HFF-Myc (cell line): ENCODE measurements at regions not wholly inside any gene's neighbourhood (a gene's known extent, or its start where the extent isn't known, plus 50 kb on each side); places are given as distances from the start of the nearest gene placed in this dataset.

Experiments
- DNase-seq: peaks from one replicate; pipeline ENCODE4 v3.0.0-alpha.2; 2011; ENCODE audit warnings: low read depth; ENCODE audit errors: extremely low read depth
- H3K4me3 ChIP-seq: replicated peaks from 2 replicates; pipeline ENCODE4 v1.5.1; 2011; ENCODE audit warnings: low read depth, mild to moderate bottlenecking, control low read depth, low read length
- TF ChIP-seq, protein P1 (sequence below): IDR thresholded peaks from 2 replicates; pipeline ENCODE4 v1.5.1; 2012; ENCODE audit warnings: mild to moderate bottlenecking, low read depth, low read length, control low read depth; ENCODE audit errors: missing control alignments

DNA sequence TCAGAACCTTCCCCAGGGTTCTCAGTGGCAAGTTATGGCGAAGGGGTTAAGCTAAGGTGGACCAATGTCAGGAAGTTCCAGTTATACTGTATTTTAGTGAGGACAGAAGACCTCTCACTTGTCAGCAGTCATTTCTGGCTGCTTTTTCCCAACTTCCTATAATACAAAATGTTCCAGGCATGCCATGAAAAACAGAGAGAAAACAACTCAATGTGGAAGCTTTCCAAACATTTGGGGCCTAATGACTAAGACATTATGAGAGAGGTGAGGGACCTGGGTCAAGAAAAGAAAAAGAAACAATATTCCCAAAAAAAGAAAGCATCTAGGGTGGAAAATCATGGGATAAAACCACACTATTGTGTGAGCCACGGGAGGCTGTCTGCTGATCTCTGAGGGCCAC lies 99.9 kb upstream of the MAP3K4 start:
- TF ChIP-seq, protein P1, sequence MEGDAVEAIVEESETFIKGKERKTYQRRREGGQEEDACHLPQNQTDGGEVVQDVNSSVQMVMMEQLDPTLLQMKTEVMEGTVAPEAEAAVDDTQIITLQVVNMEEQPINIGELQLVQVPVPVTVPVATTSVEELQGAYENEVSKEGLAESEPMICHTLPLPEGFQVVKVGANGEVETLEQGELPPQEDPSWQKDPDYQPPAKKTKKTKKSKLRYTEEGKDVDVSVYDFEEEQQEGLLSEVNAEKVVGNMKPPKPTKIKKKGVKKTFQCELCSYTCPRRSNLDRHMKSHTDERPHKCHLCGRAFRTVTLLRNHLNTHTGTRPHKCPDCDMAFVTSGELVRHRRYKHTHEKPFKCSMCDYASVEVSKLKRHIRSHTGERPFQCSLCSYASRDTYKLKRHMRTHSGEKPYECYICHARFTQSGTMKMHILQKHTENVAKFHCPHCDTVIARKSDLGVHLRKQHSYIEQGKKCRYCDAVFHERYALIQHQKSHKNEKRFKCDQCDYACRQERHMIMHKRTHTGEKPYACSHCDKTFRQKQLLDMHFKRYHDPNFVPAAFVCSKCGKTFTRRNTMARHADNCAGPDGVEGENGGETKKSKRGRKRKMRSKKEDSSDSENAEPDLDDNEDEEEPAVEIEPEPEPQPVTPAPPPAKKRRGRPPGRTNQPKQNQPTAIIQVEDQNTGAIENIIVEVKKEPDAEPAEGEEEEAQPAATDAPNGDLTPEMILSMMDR, result no peak
- DNase-seq, result no peak
- no peak overlapping the region for H3K4me3 ChIP-seq

DNA sequence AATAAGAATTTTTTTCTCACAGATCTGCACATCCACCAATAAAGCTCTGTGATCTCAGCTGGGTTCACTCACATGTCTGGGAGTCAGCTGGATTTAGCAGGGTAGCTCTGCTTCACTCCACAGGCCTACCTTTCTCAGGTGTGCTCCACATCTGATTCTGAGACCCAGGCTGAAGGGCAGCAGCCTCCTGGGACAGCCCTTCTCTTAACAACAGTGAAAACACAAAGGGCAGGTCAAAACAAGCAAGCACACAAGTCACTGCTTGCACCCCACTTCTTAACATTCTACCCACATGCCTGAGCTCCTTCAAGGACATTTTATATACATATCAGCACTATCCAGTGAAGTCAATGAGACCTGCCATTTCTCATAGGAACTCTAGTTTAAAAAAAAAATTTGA lies 96.0 kb upstream of the MAP3K4 start:
- H3K4me3 ChIP-seq, result no peak overlapping the region
- TF ChIP-seq, protein P1, result no peak
- DNase-seq, result no peak

DNA sequence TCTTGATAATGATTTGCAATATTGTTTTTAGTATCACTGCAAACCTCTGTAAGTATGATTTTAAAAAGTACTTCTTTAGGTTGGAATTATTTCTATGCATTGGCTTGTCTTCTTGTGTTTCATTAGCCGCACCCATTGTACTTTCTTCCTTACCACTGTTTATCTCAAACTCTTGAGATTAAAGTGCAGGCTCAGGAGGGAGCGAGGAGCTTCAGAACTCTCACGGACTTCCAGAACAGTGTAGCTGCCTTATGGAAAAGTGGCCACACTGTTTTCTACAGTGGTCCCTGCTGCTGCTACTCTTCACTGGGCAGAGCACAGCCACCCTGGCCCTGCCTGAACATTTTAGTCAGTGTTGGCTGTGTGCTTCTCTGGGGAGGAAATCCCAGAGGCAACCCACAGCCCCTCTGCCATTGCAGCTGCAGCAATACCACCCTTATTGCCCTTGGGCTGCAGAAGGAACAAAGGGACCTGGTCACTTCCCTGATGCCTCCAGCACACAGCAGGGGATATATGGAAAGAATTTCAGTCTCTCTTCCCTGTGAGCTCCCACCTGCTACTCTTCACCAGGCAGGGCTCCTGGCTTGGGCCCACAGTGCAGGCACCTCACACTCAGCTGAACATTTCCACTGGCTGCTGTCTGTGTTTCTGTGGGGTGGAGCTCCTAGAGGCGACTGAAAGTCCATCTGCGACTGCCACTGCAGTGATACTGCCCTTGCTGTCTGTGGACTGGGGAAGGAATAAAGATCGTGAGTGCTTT lies 91.7 kb upstream of the MAP3K4 start:
- TF ChIP-seq, protein P1, result no peak
- H3K4me3 ChIP-seq, result no peak overlapping the region
- DNase-seq, result no peak

DNA sequence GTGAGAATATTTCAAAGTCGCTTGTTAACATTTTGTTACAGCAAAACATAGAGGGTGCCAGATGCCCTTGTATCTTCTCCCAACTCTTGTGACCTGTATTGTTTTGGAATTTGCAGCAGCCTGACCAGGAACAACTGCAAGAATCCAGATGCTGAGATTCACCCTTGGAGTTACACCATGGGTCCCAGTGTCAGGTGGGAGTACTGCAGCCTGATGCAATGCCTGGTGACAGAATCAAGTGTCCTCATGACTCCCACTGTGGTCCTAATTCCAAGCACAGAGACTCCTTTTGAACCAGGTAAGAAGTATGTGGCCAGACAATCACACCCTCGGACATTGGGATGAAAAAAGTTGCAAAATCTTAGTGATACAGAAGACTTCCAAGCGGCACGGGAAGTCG lies 79.6 kb upstream of the MAP3K4 start:
- H3K4me3 ChIP-seq, result no peak overlapping the region
- DNase-seq, result no peak
- TF ChIP-seq, protein P1, result no peak

DNA sequence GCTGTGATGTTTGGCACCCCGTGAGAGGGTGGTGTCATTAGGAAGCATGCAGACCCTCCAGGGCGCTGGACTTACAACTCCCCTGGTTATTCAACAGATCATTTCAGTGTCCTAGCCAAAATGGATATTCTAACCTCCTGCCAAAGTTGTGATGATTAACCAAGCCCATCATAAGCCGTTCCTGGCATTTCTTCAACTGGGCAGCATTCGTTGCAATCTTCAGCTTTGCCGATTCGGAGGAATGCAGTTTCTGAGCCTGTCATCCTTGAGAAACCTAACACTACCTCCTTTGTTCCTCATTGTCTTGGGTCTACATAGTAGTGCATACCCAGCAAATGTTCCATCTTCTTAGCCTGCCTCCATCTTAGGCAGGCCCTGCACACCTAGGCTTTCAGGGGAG lies 79.2 kb upstream of the MAP3K4 start:
- TF ChIP-seq, protein P1, result no peak
- no peak for DNase-seq

DNA sequence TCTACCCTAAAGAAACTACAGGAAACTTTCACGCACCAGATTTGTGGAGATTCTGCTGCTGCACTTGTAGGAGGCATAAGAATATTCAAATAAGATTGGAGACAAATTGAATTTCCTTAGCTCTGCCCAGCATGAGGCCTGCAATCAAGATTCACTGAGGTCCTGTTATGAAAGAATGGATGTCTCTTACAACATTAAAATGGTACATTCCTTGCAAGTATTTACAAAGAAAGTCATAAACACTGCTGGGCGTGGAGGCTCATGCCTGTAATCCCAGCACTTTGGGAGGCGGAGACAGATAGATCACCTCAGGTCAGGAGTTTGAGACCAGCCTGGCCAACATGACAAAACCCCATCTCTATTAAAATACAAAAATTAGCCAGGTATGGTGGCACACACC lies 74.0 kb upstream of the MAP3K4 start:
- H3K4me3 ChIP-seq, result no peak overlapping the region
- DNase-seq, result no peak
- TF ChIP-seq, protein P1, result no peak

More for the DNA sequence above, 79.2 kb upstream of the MAP3K4 start:
- H3K4me3 ChIP-seq, result no peak overlapping the region

DNA sequence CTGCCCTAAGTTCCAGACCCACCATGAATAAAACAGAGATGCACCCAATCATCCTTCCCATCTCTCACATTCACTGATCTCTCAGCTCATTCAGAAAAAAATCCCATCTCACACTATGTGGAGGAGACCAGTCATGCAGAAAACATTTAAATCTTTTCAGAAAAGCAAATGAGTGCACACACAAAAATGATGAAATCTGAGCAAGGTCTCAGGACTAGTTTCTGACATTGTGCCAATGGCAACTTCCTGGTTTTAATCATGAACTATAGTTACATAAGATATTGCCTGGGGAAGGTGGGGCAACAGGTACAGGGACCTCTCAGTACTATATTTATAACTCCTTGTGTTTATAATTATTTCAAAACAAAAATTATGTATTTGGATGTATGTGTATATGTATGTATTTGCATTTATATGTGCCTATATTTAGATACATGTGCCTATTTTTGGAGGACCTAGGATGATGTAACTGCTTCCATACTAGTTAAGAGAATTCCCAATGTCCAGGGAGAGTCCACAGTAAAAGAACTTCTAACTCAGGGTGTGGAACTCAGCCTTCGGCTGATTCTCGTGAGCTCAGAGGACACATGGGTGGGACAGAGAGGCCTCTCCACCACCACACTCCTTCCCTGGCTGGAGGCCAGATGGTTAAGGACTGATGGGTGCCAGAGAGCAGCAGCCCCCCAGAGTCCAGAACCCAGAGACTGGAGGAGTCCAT lies 71.7 kb upstream of the MAP3K4 start:
- TF ChIP-seq, protein P1, result no peak
- peak; percentile 27 for DNase-seq
- no peak overlapping the region for H3K4me3 ChIP-seq
